NCI-H748 (cell line): ENCODE measurements at regions not wholly inside any gene's neighbourhood (a gene's known extent, or its start where the extent isn't known, plus 50 kb on each side); places are given as distances from the start of the nearest gene placed in this dataset.

Source experiments
- DNase-seq: peaks from one replicate; lab custom pipeline; 2025; ENCODE audit not compliant: unreplicated experiment; lab: John Stamatoyannopoulos, UW

GRCh38 chr1:69126796-69127195 is 440.9 kb upstream of the LRRC7 start:
- DNase-seq, result no peak

GRCh38 chr1:69128204-69128603 is 439.5 kb upstream of the LRRC7 start:
- no peak for DNase-seq

GRCh38 chr1:69129538-69129937 is 438.2 kb upstream of the LRRC7 start:
- no peak for DNase-seq

GRCh38 chr1:69138172-69138571 is 429.6 kb upstream of the LRRC7 start:
- DNase-seq, result no peak

- no peak for DNase-seq
Observed at GRCh38 chr1:69139007-69139406, 428.7 kb upstream of the LRRC7 start.

GRCh38 chr1:69146303-69146702 is 421.4 kb upstream of the LRRC7 start:
- no peak for DNase-seq

GRCh38 chr1:69148731-69149130 is 419.0 kb upstream of the LRRC7 start:
- no peak for DNase-seq

GRCh38 chr1:69157046-69157756 is 410.5 kb upstream of the LRRC7 start:
- no peak for DNase-seq

GRCh38 chr1:69163241-69163640 is 404.5 kb upstream of the LRRC7 start:
- DNase-seq, result no peak

- DNase-seq, result no peak
Observed at GRCh38 chr1:69163779-69164178, 403.9 kb upstream of the LRRC7 start.

GRCh38 chr1:69167876-69168275 is 399.8 kb upstream of the LRRC7 start:
- no peak for DNase-seq

GRCh38 chr1:69171248-69171647 is 396.5 kb upstream of the LRRC7 start:
- DNase-seq, result no peak

- no peak for DNase-seq
Observed at GRCh38 chr1:69172003-69173000, 395.4 kb upstream of the LRRC7 start.

- peak; percentile 6 for DNase-seq
Observed at GRCh38 chr1:69175053-69175452, 392.7 kb upstream of the LRRC7 start.

GRCh38 chr1:69180358-69180757 is 387.4 kb upstream of the LRRC7 start:
- no peak for DNase-seq

GRCh38 chr1:69185378-69185777 is 382.3 kb upstream of the LRRC7 start:
- no peak for DNase-seq

- DNase-seq, result peak; percentile 90
Observed at GRCh38 chr1:69191335-69191734, 376.4 kb upstream of the LRRC7 start.

GRCh38 chr1:69195136-69195535 is 372.6 kb upstream of the LRRC7 start:
- no peak for DNase-seq

GRCh38 chr1:69196071-69196470 is 371.7 kb upstream of the LRRC7 start:
- DNase-seq, result no peak

- DNase-seq, result no peak
Observed at GRCh38 chr1:69197816-69198215, 369.9 kb upstream of the LRRC7 start.

GRCh38 chr1:69201716-69202115 is 366.0 kb upstream of the LRRC7 start:
- DNase-seq, result no peak

GRCh38 chr1:69203166-69203565 is 364.6 kb upstream of the LRRC7 start:
- DNase-seq, result no peak
